GM12892 (cell line): ENCODE measurements at regions not wholly inside any gene's neighbourhood (a gene's known extent, or its start where the extent isn't known, plus 50 kb on each side); places are given as distances from the start of the nearest gene placed in this dataset.

ENCODE experiments used
- POLR2A ChIP-seq: IDR thresholded peaks from 2 replicates; pipeline ENCODE4 v1.6.1; 2011; ENCODE audit warnings: low read depth, low read length, control low read depth
- POLR2AphosphoS5 ChIP-seq: IDR thresholded peaks from 2 replicates; pipeline ENCODE4 v1.6.1; 2011; ENCODE audit warnings: low read depth, low read length, control low read depth

- TF ChIP-seq POLR2A (no peak), POLR2AphosphoS5 (no peak)
Measured at GRCh38 chr3:137100326-137100725, 142.5 kb downstream of the IL20RB start.
